Endothelial cell of umbilical vein (primary cell): ENCODE measurements at regions not wholly inside any gene's neighbourhood (a gene's known extent, or its start where the extent isn't known, plus 50 kb on each side); places are given as distances from the start of the nearest gene placed in this dataset.

Experiments used
- BruUV-seq: library from RNA; stranded (reverse); fragments of 400-500 nt; replicated peaks from 2 replicates; lab custom pipeline; 2021; lab: Mats Ljungman, UMichigan
- CTCF ChIA-PET: fragments of 300-600, 350-600 bp; sonication (Branson Sonifier 250); formaldehyde crosslinking; loops from one replicate; lab custom pipeline; 2021; ENCODE audit warnings: antibody characterized with exemption, inconsistent platforms; lab: Charles Lee
- POLR2A ChIA-PET: fragments of 300-600, 350-600 bp; sonication (Branson Sonifier 250); formaldehyde crosslinking; loops from one replicate; lab custom pipeline; 2021; ENCODE audit warnings: antibody characterized with exemption, inconsistent platforms; lab: Charles Lee
- DNase-seq: peaks from one replicate; pipeline ENCODE4 v3.0.0-alpha.2; 2011; ENCODE audit warnings: low read depth, low spot score
- FAIRE-seq: peaks from 2 replicates; lab custom pipeline; 2011; peaks lifted over from hg19 to GRCh38; lab: Jason Lieb, UNC
- H2AFZ ChIP-seq: 2 replicates; pipeline ENCODE4 v1.6.0; 2012; ENCODE audit warnings: low read depth, low read length, control low read depth, inconsistent platforms
- H3K27ac ChIP-seq: 2 replicates; pipeline ENCODE4 v1.5.1; 2011; ENCODE audit warnings: low read depth, mild to moderate bottlenecking, control low read depth, low read length, moderate library complexity; ENCODE audit not compliant: insufficient read depth
- H3K27me3 ChIP-seq, 2 experiments: 2 replicates each; pipeline versions ENCODE4 v1.6.0 to v1.6.1; 2011; ENCODE audit warnings: low read length in 2 of 2, mixed read lengths in 1 of 2; ENCODE audit not compliant: control insufficient read depth in 2 of 2, insufficient read depth in 2 of 2
- H3K36me3 ChIP-seq, 2 experiments: 2 replicates in 1 of 2; 3 replicates in 1 of 2; pipeline ENCODE4 v1.5.1; 2011; ENCODE audit warnings: low read length in 2 of 2, mild to moderate bottlenecking in 1 of 2, moderate library complexity in 1 of 2; ENCODE audit not compliant: control insufficient read depth in 2 of 2, insufficient read depth in 2 of 2; ENCODE audit errors: extremely low read depth in 1 of 2
- H3K4me1 ChIP-seq: 3 replicates; pipeline ENCODE4 v1.5.1; 2011; ENCODE audit warnings: mild to moderate bottlenecking, low read length; ENCODE audit not compliant: control insufficient read depth, insufficient read depth; ENCODE audit errors: extremely low read depth
- H3K4me2 ChIP-seq: 2 replicates; pipeline ENCODE4 v1.6.1; 2011; ENCODE audit warnings: low read length, control low read depth, mixed read lengths; ENCODE audit not compliant: insufficient read depth
- H3K4me3 ChIP-seq, 3 experiments: fragments of 200-600 bp in 1 of 3; sonication (generic), shearing (Covaris generic) in 1 of 3; replicated peaks in 1 of 3; 2 replicates each; pipeline ENCODE4 v1.5.1; 2011 to 2016; ENCODE audit warnings: control low read depth in 3 of 3, low read length in 3 of 3, mild to moderate bottlenecking in 2 of 3, inconsistent platforms in 1 of 3, low read depth in 1 of 3, moderate library complexity in 1 of 3; ENCODE audit not compliant: insufficient read depth in 1 of 3
- H3K79me2 ChIP-seq: 2 replicates; pipeline ENCODE4 v1.6.0; 2012; ENCODE audit warnings: low read length, inconsistent platforms; ENCODE audit not compliant: control insufficient read depth, insufficient read depth
- H3K9ac ChIP-seq: replicated peaks from 2 replicates; pipeline ENCODE3; 2011; ENCODE audit warnings: low read length, control low read depth; ENCODE audit not compliant: insufficient read depth; ENCODE audit errors: extremely low read depth
- H3K9me1 ChIP-seq: replicated peaks from 3 replicates; pipeline ENCODE4 v1.6.0; 2011; ENCODE audit warnings: mild to moderate bottlenecking, low read length; ENCODE audit not compliant: control insufficient read depth, insufficient read depth; ENCODE audit errors: extremely low read depth
- H3K9me3 ChIP-seq: replicated peaks from 2 replicates; pipeline ENCODE4 v1.5.1; 2012; ENCODE audit warnings: low read length, inconsistent platforms; ENCODE audit not compliant: control insufficient read depth, insufficient read depth
- H4K20me1 ChIP-seq: replicated peaks from 2 replicates; pipeline ENCODE3; 2011; ENCODE audit warnings: mild to moderate bottlenecking, low read length; ENCODE audit not compliant: control insufficient read depth, insufficient read depth; ENCODE audit errors: extremely low read depth
- EZH2 ChIP-seq: IDR thresholded peaks from 2 replicates; pipeline ENCODE4 v1.6.1; 2012; ENCODE audit warnings: borderline replicate concordance, low read depth, mild to moderate bottlenecking, moderate library complexity, low read length, inconsistent platforms; ENCODE audit not compliant: severe bottlenecking
- FOS ChIP-seq: IDR thresholded peaks from 2 replicates; pipeline ENCODE4 v1.6.1; 2011; ENCODE audit warnings: mild to moderate bottlenecking, low read length, moderate library complexity, borderline replicate concordance; ENCODE audit not compliant: insufficient read depth
- GATA2 ChIP-seq: IDR thresholded peaks from 2 replicates; pipeline ENCODE4 v1.7.0; 2011; ENCODE audit warnings: low read depth, mild to moderate bottlenecking, moderate library complexity, mixed read lengths, low read length; ENCODE audit not compliant: insufficient read length, insufficient read depth
- JUN ChIP-seq: IDR thresholded peaks from 2 replicates; pipeline ENCODE4 v1.6.1; 2011; ENCODE audit warnings: borderline replicate concordance, low read depth; ENCODE audit not compliant: insufficient read length, insufficient read depth
- MYC ChIP-seq: IDR thresholded peaks from one replicate; pipeline ENCODE4 v1.6.1; 2011; ENCODE audit warnings: mild to moderate bottlenecking, low read depth, low read length
- POLR2A ChIP-seq: IDR thresholded peaks from 2 replicates; pipeline ENCODE4 v1.6.1; 2012; ENCODE audit warnings: low read depth, mild to moderate bottlenecking, control low read depth, low read length
- POLR2AphosphoS5 ChIP-seq: IDR thresholded peaks from 2 replicates; pipeline ENCODE4 v1.6.1; 2012; ENCODE audit warnings: low read depth, mild to moderate bottlenecking, control low read depth, low read length, moderate library complexity; ENCODE audit not compliant: insufficient read depth
- dilution Hi-C: fragments of 300-500 bp; cut with MboI; formaldehyde crosslinking; loops from one replicate; pipeline ENCODE4 v1.15.0; 2019; ENCODE audit warnings: low sequenced_read_pairs; ENCODE audit not compliant: extremely low pct_ligation_motif_present
- intact Hi-C: fragments of 100-400 bp; cut with micrococcal nuclease; formaldehyde crosslinking; loops from one replicate; pipeline ENCODE4 v1.10.0; 2022
- TF ChIP-seq, protein P1 (sequence below): IDR thresholded peaks from 2 replicates; pipeline ENCODE4 v1.6.1; 2011; ENCODE audit not compliant: insufficient read depth, insufficient read length
- TF ChIP-seq, protein P2 (sequence below), 2 donors: IDR thresholded peaks; 1 replicate in 1 of 2; 2 replicates in 1 of 2; pipeline ENCODE4 v1.5.1; 2011; ENCODE audit warnings: low read length in 2 of 2, mild to moderate bottlenecking in 2 of 2, moderate library complexity in 2 of 2, control low read depth in 1 of 2, inconsistent platforms in 1 of 2, low read depth in 1 of 2; ENCODE audit not compliant: insufficient read depth in 1 of 2; ENCODE audit errors: extremely low read depth in 1 of 2

DNA sequence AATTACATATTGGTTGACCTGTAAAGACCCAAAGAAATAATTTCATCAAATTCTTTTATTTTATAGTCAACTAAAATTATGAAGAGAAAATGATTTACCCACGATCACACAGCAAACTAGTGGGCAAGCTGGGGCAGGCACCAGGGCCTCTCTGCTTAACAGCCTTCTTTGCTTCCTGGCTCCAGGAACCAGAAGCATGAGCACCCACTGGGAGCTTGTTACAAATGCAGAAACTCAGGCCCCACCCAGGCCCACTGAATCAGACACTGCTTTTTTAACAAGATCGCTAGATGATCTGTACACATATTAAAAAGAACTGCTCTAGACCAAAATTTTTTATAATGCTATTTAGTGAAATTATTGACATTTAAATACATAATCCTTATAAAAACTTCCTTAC is 95.0 kb downstream of the GEMIN8 start:
- ChIA-PET POLR2A (no interaction called here), CTCF (no interaction called here)
- Histone ChIP-seq H3K4me1 (no peaks in the 10 kb centered on the region), H3K4me2 (no peak overlapping the region), H3K9ac (no peak overlapping the region), H3K36me3 (no peaks in the 10 kb centered on the region), H3K9me1 (no peaks in the 10 kb centered on the region), H3K9me3 (no peaks in the 10 kb centered on the region), H3K27me3 (peaks cover 13 to 18% of the 10 kb centered on the region in 2 experiments), H2AFZ (no peak overlapping the region), H3K79me2 (no peaks in the 10 kb centered on the region), H3K27ac (no peak overlapping the region), H4K20me1 (no peaks in the 10 kb centered on the region), H3K4me3 (no peak overlapping the region)
- dilution Hi-C loops (no loop called here), intact Hi-C loops (no loop called here)
- no TSS peak for BruUV-seq
- FAIRE-seq (no peak), DNase-seq (no peak)
- TF ChIP-seq FOS, result no peak
- no peak for TF ChIP-seq EZH2
- TF ChIP-seq, protein P1, sequence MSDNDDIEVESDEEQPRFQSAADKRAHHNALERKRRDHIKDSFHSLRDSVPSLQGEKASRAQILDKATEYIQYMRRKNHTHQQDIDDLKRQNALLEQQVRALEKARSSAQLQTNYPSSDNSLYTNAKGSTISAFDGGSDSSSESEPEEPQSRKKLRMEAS, result no peak
- TF ChIP-seq GATA2, result no peak
- no peak for TF ChIP-seq POLR2AphosphoS5
- no peak for TF ChIP-seq POLR2A

DNA sequence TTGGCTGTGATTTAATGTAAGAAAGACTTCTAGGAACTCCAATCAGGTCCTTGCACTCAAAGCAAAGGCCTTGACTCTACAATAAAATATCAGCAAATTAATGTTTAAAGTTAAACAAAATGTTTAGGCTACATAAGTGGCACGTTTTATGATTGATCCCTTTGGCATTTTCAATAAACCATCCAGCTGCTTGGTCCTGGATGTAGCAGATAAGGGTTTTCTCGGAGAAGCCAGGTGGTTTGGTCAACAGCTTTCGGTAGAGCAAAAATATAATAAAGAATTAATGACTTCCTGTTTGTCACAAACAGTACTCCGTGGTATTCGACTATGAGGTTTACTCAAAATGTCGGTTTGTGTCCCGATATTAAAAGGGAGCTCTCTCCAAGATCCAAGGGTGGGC is 95.8 kb downstream of the GEMIN8 start:
- Histone ChIP-seq H3K4me2 (no peak overlapping the region), H3K4me3 (no peak overlapping the region), H3K9me1 (no peaks in the 10 kb centered on the region), H3K36me3 (no peaks in the 10 kb centered on the region), H3K4me1 (no peaks in the 10 kb centered on the region), H3K9ac (no peak overlapping the region), H3K27ac (no peak overlapping the region), H4K20me1 (no peaks in the 10 kb centered on the region), H3K27me3 (peaks cover 11% of the 10 kb centered on the region in 2 experiments), H3K79me2 (no peaks in the 10 kb centered on the region), H2AFZ (no peak overlapping the region), H3K9me3 (no peaks in the 10 kb centered on the region)
- FAIRE-seq, result no peak
- no TSS peak for BruUV-seq
- dilution Hi-C loops (no loop called here), intact Hi-C loops (no loop called here)
- ChIA-PET POLR2A (no interaction called here), CTCF (no interaction called here)
- DNase-seq, result no peak
- no peak for TF ChIP-seq EZH2
- no peak for TF ChIP-seq FOS
- TF ChIP-seq POLR2A, result no peak
- TF ChIP-seq, protein P2, sequence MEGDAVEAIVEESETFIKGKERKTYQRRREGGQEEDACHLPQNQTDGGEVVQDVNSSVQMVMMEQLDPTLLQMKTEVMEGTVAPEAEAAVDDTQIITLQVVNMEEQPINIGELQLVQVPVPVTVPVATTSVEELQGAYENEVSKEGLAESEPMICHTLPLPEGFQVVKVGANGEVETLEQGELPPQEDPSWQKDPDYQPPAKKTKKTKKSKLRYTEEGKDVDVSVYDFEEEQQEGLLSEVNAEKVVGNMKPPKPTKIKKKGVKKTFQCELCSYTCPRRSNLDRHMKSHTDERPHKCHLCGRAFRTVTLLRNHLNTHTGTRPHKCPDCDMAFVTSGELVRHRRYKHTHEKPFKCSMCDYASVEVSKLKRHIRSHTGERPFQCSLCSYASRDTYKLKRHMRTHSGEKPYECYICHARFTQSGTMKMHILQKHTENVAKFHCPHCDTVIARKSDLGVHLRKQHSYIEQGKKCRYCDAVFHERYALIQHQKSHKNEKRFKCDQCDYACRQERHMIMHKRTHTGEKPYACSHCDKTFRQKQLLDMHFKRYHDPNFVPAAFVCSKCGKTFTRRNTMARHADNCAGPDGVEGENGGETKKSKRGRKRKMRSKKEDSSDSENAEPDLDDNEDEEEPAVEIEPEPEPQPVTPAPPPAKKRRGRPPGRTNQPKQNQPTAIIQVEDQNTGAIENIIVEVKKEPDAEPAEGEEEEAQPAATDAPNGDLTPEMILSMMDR (IDR thresholded peaks at IDR 0.05; ENCODE audit: extremely low read depth in 1 of 2, insufficient read depth in 1 of 2, low read depth in 1 of 2, low read length in 2 of 2), result no peak
- TF ChIP-seq, protein P1, result no peak
- TF ChIP-seq JUN, result no peak
- no peak for TF ChIP-seq POLR2AphosphoS5
- TF ChIP-seq MYC, result no peak
- TF ChIP-seq GATA2, result no peak
